PFSK-1 (cell line): ENCODE measurements at regions not wholly inside any gene's neighbourhood (a gene's known extent, or its start where the extent isn't known, plus 50 kb on each side); places are given as distances from the start of the nearest gene placed in this dataset.

ENCODE experiments used
- FOXP2 ChIP-seq: optimal IDR thresholded peaks from 2 replicates; pipeline ENCODE3; 2011; ENCODE audit warnings: borderline replicate concordance, control low read depth, inconsistent platforms; ENCODE audit not compliant: insufficient read depth; ENCODE audit errors: extremely low read length, extremely low read depth
- POLR2AphosphoS5 ChIP-seq: IDR thresholded peaks from 2 replicates; pipeline ENCODE4 v1.6.1; 2012; ENCODE audit warnings: low read depth, mild to moderate bottlenecking, control low read depth, low read length, moderate library complexity
- SIN3A ChIP-seq: IDR thresholded peaks from 2 replicates; pipeline ENCODE4 v1.6.1; 2012; ENCODE audit warnings: mild to moderate bottlenecking, low read length, moderate library complexity, borderline replicate concordance; ENCODE audit not compliant: insufficient read depth
- TAF1 ChIP-seq: IDR thresholded peaks from 2 replicates; pipeline ENCODE4 v1.6.1; 2012; ENCODE audit warnings: low read length, control low read depth, borderline replicate concordance; ENCODE audit not compliant: insufficient read depth
- TF ChIP-seq, protein P1 (sequence below), 2 experiments: IDR thresholded peaks; 2 replicates each; pipeline versions ENCODE4 v1.6.1 to v1.8.0; 2011 to 2012; ENCODE audit warnings: low read depth in 2 of 2, low read length in 2 of 2, control low read depth in 1 of 2, inconsistent platforms in 1 of 2, mild to moderate bottlenecking in 1 of 2, moderate library complexity in 1 of 2; ENCODE audit not compliant: insufficient read depth in 1 of 2

DNA sequence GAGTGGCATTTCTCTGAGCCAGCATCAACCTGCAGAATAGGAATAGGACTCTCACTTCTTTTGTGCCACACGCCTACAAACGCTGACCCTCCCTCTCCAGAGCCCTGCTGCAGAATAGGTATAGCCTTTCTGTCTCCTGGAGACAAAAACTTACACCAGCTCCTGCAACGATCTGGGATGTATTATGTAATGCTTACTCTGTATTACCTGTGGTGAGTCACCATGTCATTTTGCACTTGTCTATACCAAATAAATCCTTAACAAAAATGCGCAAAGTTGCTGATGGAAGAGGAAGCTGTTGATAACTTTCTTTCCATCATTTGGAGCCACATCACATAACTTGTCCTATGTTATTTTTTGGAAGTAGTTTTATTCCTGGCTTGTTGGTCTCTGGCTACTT, 155.8 kb upstream of the FNDC3A start:
- no peak for TF ChIP-seq TAF1
- no peak for TF ChIP-seq POLR2AphosphoS5
- TF ChIP-seq, protein P1, sequence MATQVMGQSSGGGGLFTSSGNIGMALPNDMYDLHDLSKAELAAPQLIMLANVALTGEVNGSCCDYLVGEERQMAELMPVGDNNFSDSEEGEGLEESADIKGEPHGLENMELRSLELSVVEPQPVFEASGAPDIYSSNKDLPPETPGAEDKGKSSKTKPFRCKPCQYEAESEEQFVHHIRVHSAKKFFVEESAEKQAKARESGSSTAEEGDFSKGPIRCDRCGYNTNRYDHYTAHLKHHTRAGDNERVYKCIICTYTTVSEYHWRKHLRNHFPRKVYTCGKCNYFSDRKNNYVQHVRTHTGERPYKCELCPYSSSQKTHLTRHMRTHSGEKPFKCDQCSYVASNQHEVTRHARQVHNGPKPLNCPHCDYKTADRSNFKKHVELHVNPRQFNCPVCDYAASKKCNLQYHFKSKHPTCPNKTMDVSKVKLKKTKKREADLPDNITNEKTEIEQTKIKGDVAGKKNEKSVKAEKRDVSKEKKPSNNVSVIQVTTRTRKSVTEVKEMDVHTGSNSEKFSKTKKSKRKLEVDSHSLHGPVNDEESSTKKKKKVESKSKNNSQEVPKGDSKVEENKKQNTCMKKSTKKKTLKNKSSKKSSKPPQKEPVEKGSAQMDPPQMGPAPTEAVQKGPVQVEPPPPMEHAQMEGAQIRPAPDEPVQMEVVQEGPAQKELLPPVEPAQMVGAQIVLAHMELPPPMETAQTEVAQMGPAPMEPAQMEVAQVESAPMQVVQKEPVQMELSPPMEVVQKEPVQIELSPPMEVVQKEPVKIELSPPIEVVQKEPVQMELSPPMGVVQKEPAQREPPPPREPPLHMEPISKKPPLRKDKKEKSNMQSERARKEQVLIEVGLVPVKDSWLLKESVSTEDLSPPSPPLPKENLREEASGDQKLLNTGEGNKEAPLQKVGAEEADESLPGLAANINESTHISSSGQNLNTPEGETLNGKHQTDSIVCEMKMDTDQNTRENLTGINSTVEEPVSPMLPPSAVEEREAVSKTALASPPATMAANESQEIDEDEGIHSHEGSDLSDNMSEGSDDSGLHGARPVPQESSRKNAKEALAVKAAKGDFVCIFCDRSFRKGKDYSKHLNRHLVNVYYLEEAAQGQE (IDR thresholded peaks at IDR 0.05; ENCODE audit: insufficient read depth in 1 of 2, low read depth in 2 of 2, low read length in 2 of 2), result no peak
- TF ChIP-seq FOXP2, result no peak
- no peak for TF ChIP-seq SIN3A
